H1 (cell line): ENCODE measurements at regions not wholly inside any gene's neighbourhood (a gene's known extent, or its start where the extent isn't known, plus 50 kb on each side); places are given as distances from the start of the nearest gene placed in this dataset.
A peak's percentile ranks its signal among the peaks of the same experiment; 100 is the strongest.

Experiments used
- CTCF ChIA-PET: fragments of 300-600 bp; sonication (Branson Sonifier 250); formaldehyde crosslinking; loops from one replicate; lab custom pipeline; 2021; ENCODE audit not compliant: partially characterized antibody; lab: Charles Lee
- POLR2A ChIA-PET: fragments of 300-600 bp; sonication (Branson Sonifier 250); formaldehyde crosslinking; loops from one replicate; lab custom pipeline; 2021; ENCODE audit warnings: inconsistent platforms; ENCODE audit not compliant: partially characterized antibody; lab: Charles Lee
- DNase-seq, 2 experiments: peaks; one replicate each; pipeline versions ENCODE4 v3.0.0 to v3.0.0-alpha.2; 2010 to 2022; ENCODE audit warnings: low spot score in 2 of 2, low read depth in 1 of 2, mixed read lengths in 1 of 2
- FAIRE-seq: peaks from 2 replicates; lab custom pipeline; 2011; peaks lifted over from hg19 to GRCh38; lab: Jason Lieb, UNC
- H2AFZ ChIP-seq: 2 replicates; pipeline ENCODE4 v1.8.1; 2012; ENCODE audit warnings: low read length, inconsistent platforms
- H2AK5ac ChIP-seq: 2 replicates; pipeline ENCODE4 v1.6.1; 2013; ENCODE audit warnings: low read depth, low read length
- H2BK120ac ChIP-seq: replicated peaks from 2 replicates; pipeline ENCODE3; 2013; ENCODE audit warnings: low read depth, low read length, inconsistent platforms
- H2BK12ac ChIP-seq: 2 replicates; pipeline ENCODE4 v1.6.1; 2013; ENCODE audit warnings: low read depth, low read length
- H2BK15ac ChIP-seq: 2 replicates; pipeline ENCODE4 v1.6.1; 2013; ENCODE audit warnings: low read length
- H2BK20ac ChIP-seq: 2 replicates; pipeline ENCODE4 v1.6.1; 2013; ENCODE audit warnings: low read length
- H2BK5ac ChIP-seq: 2 replicates; pipeline ENCODE4 v1.6.1; 2013; ENCODE audit warnings: low read depth, low read length
- H3K14ac ChIP-seq: 2 replicates; pipeline ENCODE4 v1.6.1; 2013; ENCODE audit warnings: inconsistent platforms; ENCODE audit not compliant: insufficient read length
- H3K18ac ChIP-seq: 2 replicates; pipeline ENCODE4 v1.6.1; 2013; ENCODE audit warnings: low read length; ENCODE audit errors: extremely low read depth
- H3K23ac ChIP-seq: 2 replicates; pipeline ENCODE4 v1.6.1; 2013; ENCODE audit warnings: inconsistent platforms; ENCODE audit not compliant: insufficient read length
- H3K23me2 ChIP-seq: 2 replicates; pipeline ENCODE4 v1.6.1; 2013; ENCODE audit warnings: low read depth, low read length
- H3K27ac ChIP-seq: 2 replicates; pipeline ENCODE4 v1.6.1; 2011; ENCODE audit warnings: low read depth, low read length, inconsistent platforms
- H3K27me3 ChIP-seq, 4 experiments: replicated peaks in 1 of 4; 1 replicate in 1 of 4; 2 replicates in 3 of 4; pipeline versions ENCODE4 v1.6.1 to v1.8.1; 2011 to 2013; ENCODE audit warnings: low read length in 3 of 4, mild to moderate bottlenecking in 3 of 4, inconsistent platforms in 2 of 4, mixed read lengths in 2 of 4, moderate library complexity in 1 of 4; ENCODE audit not compliant: control insufficient read depth in 3 of 4, insufficient read depth in 3 of 4; ENCODE audit errors: extremely low read depth in 1 of 4
- H3K36me3 ChIP-seq, 4 experiments: 2 replicates each; pipeline versions ENCODE4 v1.6.1 to v1.8.1; 2011 to 2013; ENCODE audit warnings: mild to moderate bottlenecking in 4 of 4, low read length in 3 of 4, moderate library complexity in 2 of 4, control low read depth in 1 of 4, inconsistent platforms in 1 of 4; ENCODE audit not compliant: insufficient read depth in 4 of 4, control insufficient read depth in 2 of 4
- H3K4ac ChIP-seq: replicated peaks from 2 replicates; pipeline ENCODE3; 2013; ENCODE audit warnings: low read length, low read depth, mixed read lengths, inconsistent platforms; ENCODE audit not compliant: insufficient read length
- H3K4me1 ChIP-seq, 4 experiments: replicated peaks in 1 of 4; 1 replicate in 1 of 4; 2 replicates in 3 of 4; pipeline versions ENCODE4 v1.6.1 to v1.8.1; 2011 to 2013; ENCODE audit warnings: low read length in 3 of 4, inconsistent platforms in 2 of 4, mixed read lengths in 1 of 4; ENCODE audit not compliant: insufficient read depth in 4 of 4, control insufficient read depth in 3 of 4
- H3K4me2 ChIP-seq, 2 experiments: 2 replicates each; pipeline versions ENCODE4 v1.6.1 to v1.8.1; 2011 to 2013; ENCODE audit warnings: low read depth in 2 of 2, low read length in 2 of 2, control low read depth in 1 of 2, inconsistent platforms in 1 of 2, mild to moderate bottlenecking in 1 of 2; ENCODE audit not compliant: insufficient read depth in 1 of 2
- H3K4me3 ChIP-seq, 4 experiments: fragments of 200-600, 300-600 bp in 1 of 4; sonication (generic), shearing (Covaris generic), sonication (Bioruptor Twin) in 1 of 4; 2 replicates each; pipeline versions ENCODE4 v1.5.1 to v1.8.1; 2011 to 2016; ENCODE audit warnings: low read length in 4 of 4, low read depth in 3 of 4, control low read depth in 2 of 4, inconsistent platforms in 2 of 4, mild to moderate bottlenecking in 2 of 4, mixed read lengths in 1 of 4, moderate library complexity in 1 of 4; ENCODE audit not compliant: insufficient read depth in 2 of 4; ENCODE audit errors: extremely low read depth in 1 of 4
- H3K56ac ChIP-seq: replicated peaks from 2 replicates; pipeline ENCODE3; 2013; ENCODE audit warnings: low read depth, mild to moderate bottlenecking, mixed read lengths, low read length, inconsistent platforms; ENCODE audit not compliant: insufficient read length
- H3K79me1 ChIP-seq: 2 replicates; pipeline ENCODE4 v1.6.1; 2013; ENCODE audit warnings: low read depth, low read length, control low read depth
- H3K79me2 ChIP-seq, 2 experiments: 2 replicates each; pipeline versions ENCODE4 v1.6.1 to v1.8.1; 2012 to 2013; ENCODE audit warnings: low read length in 2 of 2, mild to moderate bottlenecking in 2 of 2, inconsistent platforms in 1 of 2; ENCODE audit not compliant: insufficient read depth in 2 of 2, control insufficient read depth in 1 of 2
- H3K9ac ChIP-seq, 4 experiments: replicated peaks in 1 of 4; 1 replicate in 1 of 4; 2 replicates in 3 of 4; pipeline versions ENCODE4 v1.6.1 to v1.8.1; 2011 to 2013; ENCODE audit warnings: low read depth in 3 of 4, low read length in 3 of 4, control low read depth in 2 of 4, mild to moderate bottlenecking in 2 of 4, moderate library complexity in 2 of 4, inconsistent platforms in 1 of 4; ENCODE audit errors: extremely low read depth in 1 of 4
- H3K9me3 ChIP-seq, 2 experiments: 2 replicates each; pipeline versions ENCODE4 v1.6.1 to v1.8.1; 2012 to 2013; ENCODE audit warnings: mild to moderate bottlenecking in 2 of 2, moderate library complexity in 2 of 2, control low read depth in 1 of 2, inconsistent platforms in 1 of 2, low read depth in 1 of 2, low read length in 1 of 2, mixed read lengths in 1 of 2; ENCODE audit not compliant: insufficient read depth in 2 of 2
- H4K20me1 ChIP-seq, 2 experiments: replicated peaks in 1 of 2; 2 replicates each; pipeline versions ENCODE3 to v1.8.1; 2011 to 2013; ENCODE audit warnings: inconsistent platforms in 2 of 2, low read length in 2 of 2, mild to moderate bottlenecking in 1 of 2; ENCODE audit not compliant: insufficient read depth in 2 of 2, control insufficient read depth in 1 of 2
- H4K5ac ChIP-seq: 2 replicates; pipeline ENCODE4 v1.6.1; 2013; ENCODE audit warnings: low read length, low read depth, mixed read lengths, inconsistent platforms; ENCODE audit not compliant: insufficient read length
- H4K8ac ChIP-seq: 2 replicates; pipeline ENCODE4 v1.8.0; 2013; ENCODE audit warnings: mild to moderate bottlenecking, moderate library complexity, low read length, inconsistent platforms; ENCODE audit not compliant: insufficient read depth; ENCODE audit errors: extremely low read depth
- H4K91ac ChIP-seq: replicated peaks from 2 replicates; pipeline ENCODE3; 2013; ENCODE audit warnings: low read length, mixed read lengths, inconsistent platforms; ENCODE audit not compliant: insufficient read length
- POLR2AphosphoS5 ChIP-seq: IDR thresholded peaks from 2 replicates; pipeline ENCODE4 v1.6.1; 2011; ENCODE audit warnings: low read depth, low read length
- SUZ12 ChIP-seq: fragments of 200-600 bp; sonication (generic); IDR thresholded peaks from 2 replicates; pipeline ENCODE4 v1.6.1; 2012; ENCODE audit warnings: mild to moderate bottlenecking, inconsistent platforms, low read length, moderate library complexity, mixed read lengths
- WGBS, 2 experiments: shearing (Covaris generic) in 1 of 2; methylation state at CpG; one replicate each; pipeline versions ENCODE4 v1.1.6 to v1.1.7; 2013 to 2015; ENCODE audit warnings: low lambda C conversion rate in 2 of 2, mixed read lengths in 2 of 2, inconsistent platforms in 1 of 2, low coverage in 1 of 2, missing lambda C conversion rate in 1 of 2; ENCODE audit not compliant: insufficient replicate concordance in 2 of 2, insufficient coverage in 1 of 2, insufficient read length in 1 of 2; ENCODE audit errors: extremely low coverage in 1 of 2, missing lambda C conversion rate in 1 of 2; 5-methylcytosine and 5-hydroxymethylcytosine counted together

GRCh38 chr11:33585586-33586209 is 114.9 kb downstream of the C11orf91 start:
- Histone ChIP-seq H4K5ac (no peak overlapping the region), H3K4me2 (peak overlapping the region in 1 of 2 experiments; percentile 20; a peak in 1 of 4 replicates), H3K27ac (no peak overlapping the region), H3K56ac (no peak overlapping the region), H4K20me1 (no peaks in the 10 kb centered on the region), H3K4me3 (no peak overlapping the region), H3K9ac (no peak overlapping the region), H3K23ac (no peak overlapping the region), H2BK5ac (no peak overlapping the region), H3K79me1 (no peaks in the 10 kb centered on the region), H3K4me1 (peaks cover 0 to 7% (median 2%) of the 10 kb centered on the region in 4 experiments; a peak in 2 of 7 replicates), H3K18ac (no peak overlapping the region), H2BK12ac (no peak overlapping the region), H4K8ac (no peak overlapping the region), H3K14ac (no peak overlapping the region), H2BK120ac (no peak overlapping the region), H3K4ac (no peak overlapping the region), H3K27me3 (no peaks in the 10 kb centered on the region), H3K79me2 (no peaks in the 10 kb centered on the region), H4K91ac (no peak overlapping the region), H2AK5ac (no peak overlapping the region), H2AFZ (no peak overlapping the region), H3K36me3 (no peaks in the 10 kb centered on the region), H3K23me2 (no peaks in the 10 kb centered on the region), H3K9me3 (no peaks in the 10 kb centered on the region), H2BK15ac (no peak overlapping the region), H2BK20ac (no peak overlapping the region)
- DNase-seq (no peak), FAIRE-seq (no peak)
- ChIA-PET POLR2A (no interaction called here), CTCF (interaction anchor here (0.8 to 3.0 kb wide), 3 partner anchors 9 to 42 kb away, joined by 4 to 8 read pairs (median 4); no protein-coding TSS in a partner anchor)
- 89% methylated on average over 6 of the region's 6 CpGs; no CpG with 5 or more reads in 1 of the 2 experiments for WGBS, 2 experiments
- TF ChIP-seq POLR2AphosphoS5, result no peak
- TF ChIP-seq SUZ12, result no peak
